ENCODE measurements at regions not wholly inside any gene's neighbourhood (a gene's known extent, or its start where the extent isn't known, plus 50 kb on each side); places are given as distances from the start of the nearest gene placed in this dataset.

GRCh38 chr2:226531061-226531810 is 268.4 kb downstream of the IRS1 start:
- no peak for DNase-seq (ENCODE audit: extremely low read depth, low read depth)
- no peak for TF ChIP-seq CTCF (IDR thresholded peaks at IDR 0.05; ENCODE audit: low read depth, low read length, missing control alignments)
- H3K4me3 ChIP-seq (replicated peaks; ENCODE audit: low read depth, low read length), result no peak overlapping the region

- TF ChIP-seq CTCF (IDR thresholded peaks at IDR 0.05; ENCODE audit: low read depth, low read length, missing control alignments), result no peak
- no peak for DNase-seq (ENCODE audit: extremely low read depth, low read depth)
- no peak overlapping the region for H3K4me3 ChIP-seq (replicated peaks; ENCODE audit: low read depth, low read length)
These were observed 270.1 kb downstream of the IRS1 start for GRCh38 chr2:226529556-226529955.

- no peak for DNase-seq (ENCODE audit: extremely low read depth, low read depth)
- TF ChIP-seq CTCF (IDR thresholded peaks at IDR 0.05; ENCODE audit: low read depth, low read length, missing control alignments), result no peak
These were observed 272.9 kb downstream of the IRS1 start for GRCh38 chr2:226526716-226527115.

GRCh38 chr2:226524381-226524843 is 275.2 kb downstream of the IRS1 start:
- no peak for DNase-seq (ENCODE audit: extremely low read depth, low read depth)
- H3K4me3 ChIP-seq (replicated peaks; ENCODE audit: low read depth, low read length), result no peak overlapping the region
- TF ChIP-seq CTCF (IDR thresholded peaks at IDR 0.05; ENCODE audit: low read depth, low read length, missing control alignments), result no peak

More at GRCh38 chr2:226526716-226527115, 272.9 kb downstream of the IRS1 start:
- H3K4me3 ChIP-seq (replicated peaks; ENCODE audit: low read depth, low read length), result no peak overlapping the region

GRCh38 chr2:226520723-226521122 is 278.9 kb downstream of the IRS1 start:
- no peak for TF ChIP-seq CTCF (IDR thresholded peaks at IDR 0.05; ENCODE audit: low read depth, low read length, missing control alignments)
- DNase-seq (ENCODE audit: extremely low read depth, low read depth), result no peak

GRCh38 chr2:226515344-226516055 is 284.1 kb downstream of the IRS1 start:
- no peak for DNase-seq (ENCODE audit: extremely low read depth, low read depth)
- no peak for TF ChIP-seq CTCF (IDR thresholded peaks at IDR 0.05; ENCODE audit: low read depth, low read length, missing control alignments)
- H3K4me3 ChIP-seq (replicated peaks; ENCODE audit: low read depth, low read length), result no peak overlapping the region

More at GRCh38 chr2:226520723-226521122, 278.9 kb downstream of the IRS1 start:
- H3K4me3 ChIP-seq (replicated peaks; ENCODE audit: low read depth, low read length), result no peak overlapping the region

All from HFF-Myc (cell line).